ENCODE measurements at regions not wholly inside any gene's neighbourhood (a gene's known extent, or its start where the extent isn't known, plus 50 kb on each side); places are given as distances from the start of the nearest gene placed in this dataset.

DNA sequence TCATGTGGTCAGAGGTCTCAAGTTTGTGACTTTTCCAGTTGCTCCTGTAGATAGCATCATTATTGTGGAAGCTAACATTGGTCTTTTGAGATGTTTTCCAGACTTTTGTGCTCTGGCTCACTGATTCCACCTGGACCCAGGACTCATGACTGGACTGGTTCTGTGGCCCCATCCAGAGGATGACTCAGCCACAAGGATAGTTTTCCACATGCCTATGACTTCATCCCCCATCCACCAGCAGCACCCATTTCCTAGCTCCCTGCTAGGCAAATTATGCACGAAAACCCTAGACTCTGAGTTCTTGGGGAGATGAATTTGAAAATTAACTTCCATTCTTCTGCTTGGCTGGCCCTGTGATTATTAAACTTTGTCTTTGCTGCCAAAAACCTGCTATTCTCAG lies 949.3 kb downstream of the MRPL39 start:
- no peak overlapping the region for H4K8ac ChIP-seq (ENCODE audit: low read depth in 2 of 2, low read length in 2 of 2)
- no peaks in the 10 kb centered on the region for H3K4me1 ChIP-seq (ENCODE audit: control insufficient read depth, insufficient read depth, low read length)
- in situ Hi-C loops (cut with MboI; ENCODE audit: low sequenced_read_pairs) (no loop called here), dilution Hi-C loops (cut with HindIII; ENCODE audit: low sequenced_read_pairs, unreplicated experiment) (no loop called here), intact Hi-C loops (cut with micrococcal nuclease) (no loop called here)
- no peaks in the 10 kb centered on the region for H3K79me1 ChIP-seq (ENCODE audit: low read depth in 1 of 2, low read length in 2 of 2)
- peaks cover 9% of the 10 kb centered on the region for H3K9me3 ChIP-seq (ENCODE audit: control insufficient read depth, insufficient read depth, low read length)
- no peak overlapping the region for H2BK120ac ChIP-seq (ENCODE audit: low read depth, low read length)
- no peaks in the 10 kb centered on the region for H3K9me1 ChIP-seq (ENCODE audit: insufficient read depth, low read length)
- no peak overlapping the region for H2AK9ac ChIP-seq (replicated peaks; ENCODE audit: low read depth, low read length, poor library complexity)
- no peak overlapping the region for H3K4me3 ChIP-seq (ENCODE audit: insufficient read depth, low read depth, low read length)
- H3K4ac ChIP-seq (ENCODE audit: low read depth, low read length): no peak overlapping the region
- H3K56ac ChIP-seq (ENCODE audit: extremely low read depth, insufficient read depth, low read length): no peak overlapping the region
- WGBS, 2 experiments (ENCODE audit: extremely low coverage in 2 of 2, insufficient read length in 1 of 2): no CpG with 5 or more reads among the region's 1 CpG
- no peak overlapping the region for H4K91ac ChIP-seq (ENCODE audit: insufficient read depth, low read depth, low read length)
- DNase-seq (no peak), ATAC-seq (ENCODE audit: low read depth) (no peak)
- no peak overlapping the region for H3K18ac ChIP-seq (ENCODE audit: low read depth, low read length)
- H2BK5ac ChIP-seq (ENCODE audit: low read depth, low read length, poor library complexity, severe bottlenecking): no peak overlapping the region
- no peak overlapping the region for H2BK15ac ChIP-seq (ENCODE audit: low read depth, low read length)
- H3K23ac ChIP-seq (ENCODE audit: low read depth, low read length): no peak overlapping the region
- H4K20me1 ChIP-seq (ENCODE audit: insufficient read depth, low read length): no peaks in the 10 kb centered on the region
- no peak overlapping the region for H2BK20ac ChIP-seq (ENCODE audit: low read depth, low read length)
- POLR2A ChIA-PET (ENCODE audit: unreplicated experiment): no interaction called here
- CTCF ChIA-PET: interaction anchor here (1.0 kb wide), 1 partner anchor 713 kb away, joined by 3 read pairs; no protein-coding TSS in a partner anchor
- BruUV-seq (replicated peaks): no TSS peak
- H3K27ac ChIP-seq (ENCODE audit: insufficient read depth, low read length): no peak overlapping the region
- no peak overlapping the region for H3K9ac ChIP-seq (ENCODE audit: low read depth, low read length)
- H3K4me2 ChIP-seq (ENCODE audit: low read depth, low read length): no peak overlapping the region
- no peaks in the 10 kb centered on the region for H3K36me3 ChIP-seq (ENCODE audit: control insufficient read depth, insufficient read depth, low read length)
- H3K14ac ChIP-seq (replicated peaks; ENCODE audit: low read depth, low read length): no peak overlapping the region
- H2AFZ ChIP-seq (replicated peaks; ENCODE audit: low read length, poor library complexity): no peak overlapping the region
- TF ChIP-seq MXI1 (IDR thresholded peaks at IDR 0.05; ENCODE audit: borderline replicate concordance, low read depth, low read length) (no peak), MAFK (IDR thresholded peaks at IDR 0.05; ENCODE audit: low read depth, low read length) (no peak), MAZ (IDR thresholded peaks at IDR 0.05; ENCODE audit: borderline replicate concordance, low read depth, low read length) (no peak), NFE2L2 (IDR thresholded peaks at IDR 0.05; ENCODE audit: low read depth, low read length) (no peak), RFX5 (IDR thresholded peaks at IDR 0.05; ENCODE audit: low read depth, low read length) (no peak), RAD21 (IDR thresholded peaks at IDR 0.05; ENCODE audit: low read length) (no peak), BHLHE40 (IDR thresholded peaks at IDR 0.05; ENCODE audit: low read depth, low read length) (no peak), RCOR1 (IDR thresholded peaks at IDR 0.05; ENCODE audit: insufficient replicate concordance, low read length) (no peak), CHD1 (IDR thresholded peaks at IDR 0.05; ENCODE audit: low read depth, low read length) (no peak), CEBPB (IDR thresholded peaks at IDR 0.05; ENCODE audit: low read depth, low read length) (no peak), FOS (IDR thresholded peaks at IDR 0.05; ENCODE audit: low read depth, low read length) (no peak), SMC3 (IDR thresholded peaks at IDR 0.05; ENCODE audit: low read depth, low read length) (no peak), POLR2A (IDR thresholded peaks at IDR 0.05; ENCODE audit: low read depth, low read length) (no peak)
- TF ChIP-seq, protein P1, sequence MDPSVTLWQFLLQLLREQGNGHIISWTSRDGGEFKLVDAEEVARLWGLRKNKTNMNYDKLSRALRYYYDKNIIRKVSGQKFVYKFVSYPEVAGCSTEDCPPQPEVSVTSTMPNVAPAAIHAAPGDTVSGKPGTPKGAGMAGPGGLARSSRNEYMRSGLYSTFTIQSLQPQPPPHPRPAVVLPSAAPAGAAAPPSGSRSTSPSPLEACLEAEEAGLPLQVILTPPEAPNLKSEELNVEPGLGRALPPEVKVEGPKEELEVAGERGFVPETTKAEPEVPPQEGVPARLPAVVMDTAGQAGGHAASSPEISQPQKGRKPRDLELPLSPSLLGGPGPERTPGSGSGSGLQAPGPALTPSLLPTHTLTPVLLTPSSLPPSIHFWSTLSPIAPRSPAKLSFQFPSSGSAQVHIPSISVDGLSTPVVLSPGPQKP (IDR thresholded peaks at IDR 0.05; ENCODE audit: borderline replicate concordance, low read depth, low read length): no peak
- TF ChIP-seq, protein P2, sequence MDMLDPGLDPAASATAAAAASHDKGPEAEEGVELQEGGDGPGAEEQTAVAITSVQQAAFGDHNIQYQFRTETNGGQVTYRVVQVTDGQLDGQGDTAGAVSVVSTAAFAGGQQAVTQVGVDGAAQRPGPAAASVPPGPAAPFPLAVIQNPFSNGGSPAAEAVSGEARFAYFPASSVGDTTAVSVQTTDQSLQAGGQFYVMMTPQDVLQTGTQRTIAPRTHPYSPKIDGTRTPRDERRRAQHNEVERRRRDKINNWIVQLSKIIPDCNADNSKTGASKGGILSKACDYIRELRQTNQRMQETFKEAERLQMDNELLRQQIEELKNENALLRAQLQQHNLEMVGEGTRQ (IDR thresholded peaks at IDR 0.05; ENCODE audit: low read depth, low read length): no peak
- TF ChIP-seq, protein P3, sequence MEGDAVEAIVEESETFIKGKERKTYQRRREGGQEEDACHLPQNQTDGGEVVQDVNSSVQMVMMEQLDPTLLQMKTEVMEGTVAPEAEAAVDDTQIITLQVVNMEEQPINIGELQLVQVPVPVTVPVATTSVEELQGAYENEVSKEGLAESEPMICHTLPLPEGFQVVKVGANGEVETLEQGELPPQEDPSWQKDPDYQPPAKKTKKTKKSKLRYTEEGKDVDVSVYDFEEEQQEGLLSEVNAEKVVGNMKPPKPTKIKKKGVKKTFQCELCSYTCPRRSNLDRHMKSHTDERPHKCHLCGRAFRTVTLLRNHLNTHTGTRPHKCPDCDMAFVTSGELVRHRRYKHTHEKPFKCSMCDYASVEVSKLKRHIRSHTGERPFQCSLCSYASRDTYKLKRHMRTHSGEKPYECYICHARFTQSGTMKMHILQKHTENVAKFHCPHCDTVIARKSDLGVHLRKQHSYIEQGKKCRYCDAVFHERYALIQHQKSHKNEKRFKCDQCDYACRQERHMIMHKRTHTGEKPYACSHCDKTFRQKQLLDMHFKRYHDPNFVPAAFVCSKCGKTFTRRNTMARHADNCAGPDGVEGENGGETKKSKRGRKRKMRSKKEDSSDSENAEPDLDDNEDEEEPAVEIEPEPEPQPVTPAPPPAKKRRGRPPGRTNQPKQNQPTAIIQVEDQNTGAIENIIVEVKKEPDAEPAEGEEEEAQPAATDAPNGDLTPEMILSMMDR (conservative IDR thresholded peaks at IDR 0.05; ENCODE audit: low read depth, low read length): no peak
- no peak overlapping the region for H4K5ac ChIP-seq (ENCODE audit: low read depth, low read length)
- no peak overlapping the region for H2AK5ac ChIP-seq (ENCODE audit: low read depth, low read length)
- H3K27me3 ChIP-seq (ENCODE audit: control insufficient read depth, insufficient read depth, low read length): no peaks in the 10 kb centered on the region

Measured in IMR-90 (cell line).